GM18499 (cell line): ENCODE measurements at regions not wholly inside any gene's neighbourhood (a gene's known extent, or its start where the extent isn't known, plus 50 kb on each side); places are given as distances from the start of the nearest gene placed in this dataset.

ENCODE experiments used
- ATAC-seq: cut with Tn5 transposase; IDR thresholded peaks from one replicate; pipeline ENCODE4 v1.9.1; 2021; ENCODE audit warnings: moderate number of reproducible peaks; ENCODE audit not compliant: insufficient read depth, unreplicated experiment

- no peak for ATAC-seq
Observed at GRCh38 chr17:77692571-77693161, 265.8 kb upstream of the TNRC6C start.

- ATAC-seq, result no peak
Observed at GRCh38 chr17:77693301-77693700, 265.2 kb upstream of the TNRC6C start.

GRCh38 chr17:77693776-77694175 lies 264.7 kb upstream of the TNRC6C start:
- no peak for ATAC-seq

GRCh38 chr17:77694391-77695363 lies 263.8 kb upstream of the TNRC6C start:
- ATAC-seq, result no peak

GRCh38 chr17:77695386-77695785 lies 263.1 kb upstream of the TNRC6C start:
- no peak for ATAC-seq

- no peak for ATAC-seq
Observed at GRCh38 chr17:77696151-77696720, 262.3 kb upstream of the TNRC6C start.

GRCh38 chr17:77696721-77697460 lies 261.6 kb upstream of the TNRC6C start:
- no peak for ATAC-seq

GRCh38 chr17:77697480-77698400 lies 260.8 kb upstream of the TNRC6C start:
- no peak for ATAC-seq

GRCh38 chr17:77698903-77699623 lies 259.4 kb upstream of the TNRC6C start:
- no peak for ATAC-seq

- ATAC-seq, result no peak
Observed at GRCh38 chr17:77700165-77700881, 258.2 kb upstream of the TNRC6C start.

- ATAC-seq, result no peak
Observed at GRCh38 chr17:77701996-77702395, 256.5 kb upstream of the TNRC6C start.

- ATAC-seq, result no peak
Observed at GRCh38 chr17:77704048-77704815, 254.3 kb upstream of the TNRC6C start.

GRCh38 chr17:77706938-77707337 lies 251.6 kb upstream of the TNRC6C start:
- ATAC-seq, result no peak

- ATAC-seq, result no peak
Observed at GRCh38 chr17:77707546-77707945, 251.0 kb upstream of the TNRC6C start.

- no peak for ATAC-seq
Observed at GRCh38 chr17:77708049-77708448, 250.5 kb upstream of the TNRC6C start.

GRCh38 chr17:77708936-77709335 lies 249.6 kb upstream of the TNRC6C start:
- no peak for ATAC-seq

- ATAC-seq, result no peak
Observed at GRCh38 chr17:77709594-77709993, 248.9 kb upstream of the TNRC6C start.

GRCh38 chr17:77712578-77712977 lies 245.9 kb upstream of the TNRC6C start:
- no peak for ATAC-seq
